ENCODE measurements at regions not wholly inside any gene's neighbourhood (a gene's known extent, or its start where the extent isn't known, plus 50 kb on each side); places are given as distances from the start of the nearest gene placed in this dataset.
A peak's percentile ranks its signal among the peaks of the same experiment; 100 is the strongest.

DNA sequence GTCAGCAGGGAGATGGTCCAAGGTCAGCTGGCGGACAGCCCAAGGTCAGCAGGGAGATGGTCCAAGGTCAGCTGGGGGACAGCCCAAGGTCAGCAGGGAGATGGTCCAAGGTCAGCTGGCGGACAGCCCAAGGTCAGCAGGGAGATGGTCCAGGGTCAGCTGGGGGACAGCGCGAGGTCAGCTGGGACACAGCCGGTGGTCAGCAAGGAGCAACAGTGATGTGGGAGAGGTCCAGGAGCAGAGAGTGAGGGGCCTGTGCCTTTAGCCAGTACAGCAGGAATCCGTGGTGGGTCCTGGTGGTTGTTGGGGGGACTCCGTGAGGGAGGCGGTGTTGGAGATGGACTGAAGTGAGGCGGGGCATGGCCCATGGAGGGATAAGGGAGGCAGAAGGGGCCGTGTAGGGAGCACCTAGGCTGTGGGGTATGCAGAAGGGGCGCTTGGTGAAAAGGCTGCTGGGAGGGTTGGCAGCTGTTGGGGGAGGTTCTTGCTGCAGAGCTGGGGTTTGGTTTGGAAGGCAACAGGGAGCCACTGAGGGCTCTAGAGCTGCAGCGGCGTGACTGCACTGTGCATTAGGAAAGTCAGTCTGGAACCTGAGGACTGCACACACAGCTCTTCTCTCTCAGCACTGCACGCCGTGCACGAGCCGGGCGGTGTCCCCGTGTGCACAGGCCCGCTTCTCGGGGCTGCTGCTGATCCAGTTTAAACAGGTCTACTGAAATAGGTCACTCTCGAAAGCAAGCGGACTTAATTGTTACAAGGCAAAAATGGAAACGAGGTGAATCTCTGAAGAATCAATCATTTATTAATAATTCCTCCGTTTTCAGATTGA is 76.2 kb upstream of the HDAC4 start:
- no peak overlapping the region for H3K9ac ChIP-seq
- H3K36me3 ChIP-seq: no peaks in the 10 kb centered on the region
- H3K27me3 ChIP-seq: no peaks in the 10 kb centered on the region
- no peak overlapping the region for H3K4me2 ChIP-seq
- TF ChIP-seq Cebpa-rat (IDR thresholded peaks at IDR 0.05): no peak
- H4K20me1 ChIP-seq: no peaks in the 10 kb centered on the region
- peaks cover 0 to 22% (median 15%) of the 10 kb centered on the region in 10 experiments; a peak in 12 of 20 replicates for H3K4me1 ChIP-seq
- H3K9me3 ChIP-seq (replicated peaks in 1 of 11): no peaks in the 10 kb centered on the region
- H3K4me3 ChIP-seq: no peak overlapping the region
- H3K27ac ChIP-seq: peak overlapping the region in 2 of 11 experiments; percentile 23 to 52; a peak in 4 of 22 replicates

DNA sequence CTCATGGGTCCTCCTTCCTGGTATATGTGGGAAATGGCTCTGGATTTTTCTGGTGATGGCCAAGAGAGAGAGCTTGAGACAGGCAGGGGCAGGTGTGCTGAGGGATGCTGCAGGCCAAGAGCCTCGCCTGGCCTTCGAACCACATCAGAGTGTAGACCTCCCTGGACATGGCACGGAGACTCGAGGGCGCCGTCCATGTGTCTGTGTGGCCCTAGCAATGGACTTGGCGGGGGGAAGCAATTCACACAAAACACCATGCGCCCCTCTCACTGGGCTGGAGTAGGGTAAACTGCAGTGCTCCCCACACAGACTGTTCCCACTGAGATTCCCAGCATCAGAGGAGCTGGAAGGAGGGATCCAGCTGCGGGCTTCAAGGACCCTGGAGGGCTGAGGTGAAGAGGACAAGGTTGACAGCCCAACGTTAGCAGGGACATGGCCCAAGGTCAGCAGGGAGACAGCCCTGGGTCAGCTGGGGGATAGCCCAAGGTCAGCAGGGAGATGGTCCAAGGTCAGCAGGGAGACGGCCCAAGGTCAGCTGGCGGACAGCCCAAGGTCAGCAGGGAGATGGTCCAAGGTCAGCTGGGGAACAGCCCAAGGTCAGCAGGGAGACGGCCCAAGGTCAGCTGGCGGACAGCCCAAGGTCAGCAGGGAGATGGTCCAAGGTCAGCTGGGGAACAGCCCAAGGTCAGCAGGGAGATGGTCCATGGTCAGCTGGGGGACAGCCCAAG is 75.4 kb upstream of the HDAC4 start:
- no peaks in the 10 kb centered on the region for H3K27me3 ChIP-seq
- TF ChIP-seq Cebpa-rat (IDR thresholded peaks at IDR 0.05): no peak
- no peak overlapping the region for H3K4me3 ChIP-seq
- H4K20me1 ChIP-seq: no peaks in the 10 kb centered on the region
- H3K9ac ChIP-seq: no peak overlapping the region
- no peaks in the 10 kb centered on the region for H3K36me3 ChIP-seq
- H3K27ac ChIP-seq: peak overlapping the region in 3 of 11 experiments; percentile 4 to 52 (median 23); a peak in 4 of 22 replicates
- H3K4me1 ChIP-seq: peaks cover 0 to 22% (median 15%) of the 10 kb centered on the region in 10 experiments; a peak in 12 of 20 replicates
- H3K9me3 ChIP-seq (replicated peaks in 1 of 11): no peaks in the 10 kb centered on the region
- peak overlapping the region in 8 of 11 experiments; percentile 24 to 70 (median 57); a peak in 12 of 22 replicates for H3K4me2 ChIP-seq

DNA sequence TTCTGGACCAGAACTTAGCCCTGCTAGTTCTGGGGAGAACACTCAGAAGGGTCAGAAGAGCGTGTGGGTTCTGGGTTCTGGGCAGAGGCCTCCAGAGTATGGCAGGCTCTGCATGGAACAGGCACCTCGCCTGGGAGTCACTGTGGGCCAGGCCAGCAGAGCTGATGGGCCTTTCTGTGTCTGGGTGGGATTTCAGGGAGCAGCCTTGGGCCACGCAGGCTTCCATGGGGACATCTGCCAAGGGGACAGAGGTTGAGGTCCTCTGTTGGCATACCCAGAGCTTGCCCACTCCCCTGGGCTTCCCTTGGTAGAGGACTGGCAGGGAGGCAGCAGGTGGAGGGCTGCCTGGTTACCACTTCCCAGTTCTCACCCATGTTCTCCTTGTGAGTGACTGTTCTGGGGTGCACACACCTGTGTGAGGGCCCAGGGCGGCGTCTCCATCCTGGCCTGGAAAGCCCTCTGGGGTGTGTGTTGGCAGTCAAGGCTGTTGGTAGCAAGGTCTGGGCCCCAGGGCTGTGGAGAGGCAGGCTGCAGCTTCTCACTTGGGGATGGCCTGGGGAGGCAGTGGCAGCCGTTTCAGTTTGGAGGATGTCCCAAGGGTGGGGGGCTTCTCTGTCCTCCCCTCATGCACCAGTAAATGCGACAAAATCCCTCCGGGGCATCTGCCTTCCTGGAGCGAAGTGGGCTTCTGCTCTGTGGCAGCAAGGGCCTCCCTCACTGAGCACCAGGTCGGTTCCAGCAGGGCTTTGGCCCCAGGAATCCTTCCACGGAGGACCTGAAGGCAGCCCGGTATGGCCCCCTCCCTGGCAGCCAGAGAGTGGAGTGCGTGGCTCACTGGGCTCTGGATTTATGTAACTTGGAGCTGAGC is 74.6 kb upstream of the HDAC4 start:
- TF ChIP-seq Cebpa-rat (IDR thresholded peaks at IDR 0.05): no peak
- peak overlapping the region in 8 of 11 experiments; percentile 24 to 70 (median 57); a peak in 13 of 22 replicates for H3K4me2 ChIP-seq
- H3K27ac ChIP-seq: no peak overlapping the region; a peak in 1 of 22 replicates

DNA sequence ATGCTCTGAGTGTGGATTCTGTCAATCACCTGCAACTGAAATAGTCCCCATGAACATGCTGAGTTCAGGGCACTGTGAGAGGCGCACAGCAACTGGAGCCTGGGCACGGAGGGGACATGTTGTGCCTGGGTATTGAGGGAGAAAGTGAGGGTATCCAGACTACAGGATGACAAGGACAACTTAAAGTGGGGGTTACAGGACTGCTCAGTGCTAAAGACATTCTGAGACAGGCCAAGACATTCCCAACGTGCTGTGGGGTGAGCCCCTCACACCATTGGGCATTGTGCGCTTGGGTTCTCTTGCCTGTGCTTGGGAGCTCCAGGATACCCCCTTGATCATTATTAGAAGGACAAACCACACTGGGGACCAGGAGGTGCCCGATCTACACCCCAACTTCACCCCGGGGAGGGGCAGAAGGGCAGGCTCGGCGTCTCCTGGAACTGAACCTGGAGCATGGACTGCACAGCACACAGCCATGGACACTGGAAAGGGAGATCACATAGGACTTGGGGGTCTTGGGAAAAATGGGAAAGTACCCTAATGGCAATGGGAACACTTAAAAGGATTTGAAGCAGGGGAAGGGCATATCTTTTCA is 72.5 kb upstream of the HDAC4 start:
- no peak overlapping the region for H3K4me2 ChIP-seq
- TF ChIP-seq Cebpa-rat (IDR thresholded peaks at IDR 0.05): no peak
- peaks cover 0 to 24% (median 10%) of the 10 kb centered on the region in 11 experiments; a peak in 9 of 22 replicates for H3K9me3 ChIP-seq (replicated peaks in 1 of 11)
- H4K20me1 ChIP-seq: no peaks in the 10 kb centered on the region
- no peak overlapping the region for H3K4me3 ChIP-seq
- H3K27me3 ChIP-seq: no peaks in the 10 kb centered on the region
- H3K36me3 ChIP-seq: no peaks in the 10 kb centered on the region
- H3K27ac ChIP-seq: no peak overlapping the region
- H3K4me1 ChIP-seq: peaks cover 0 to 12% (median 11%) of the 10 kb centered on the region in 10 experiments; a peak in 11 of 20 replicates
- H3K9ac ChIP-seq: no peak overlapping the region

More for the DNA sequence above, 74.6 kb upstream of the HDAC4 start:
- Histone ChIP-seq H3K9me3 (replicated peaks in 1 of 11) (0 out of 22 replicates have a peak, but pooled peaks cover 0 to 4% (median 0%) of the 10 kb centered on the region in 11 experiments), H3K27me3 (no peaks in the 10 kb centered on the region), H4K20me1 (no peaks in the 10 kb centered on the region), H3K4me1 (peaks cover 0 to 22% (median 15%) of the 10 kb centered on the region in 10 experiments; a peak in 12 of 20 replicates), H3K9ac (no peak overlapping the region), H3K36me3 (no peaks in the 10 kb centered on the region), H3K4me3 (no peak overlapping the region)

DNA sequence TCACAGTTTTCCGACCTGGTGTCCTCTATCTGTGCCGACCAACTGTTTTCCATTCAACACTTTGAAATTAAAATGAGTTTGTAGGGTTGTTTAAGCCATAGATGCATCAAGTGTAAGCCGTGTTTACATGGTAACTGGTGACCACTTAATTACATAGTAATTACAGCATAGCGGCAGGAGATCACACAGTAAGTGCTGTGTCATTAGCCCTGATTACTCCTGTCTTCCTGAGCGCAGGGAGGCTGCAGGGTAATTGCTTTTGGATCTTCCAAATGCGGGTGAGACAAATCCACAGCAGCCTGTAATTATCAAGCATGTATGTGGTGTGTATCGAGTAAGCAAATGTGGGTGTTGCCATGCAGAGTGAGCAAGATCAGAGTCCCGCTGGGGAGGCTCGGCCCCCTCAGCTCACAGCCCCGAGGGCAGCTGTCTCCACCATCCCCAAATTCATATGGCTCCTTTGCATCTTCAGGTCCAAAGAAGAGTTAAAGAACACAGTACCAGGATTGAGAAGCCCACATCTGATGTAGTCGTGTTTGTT is 71.5 kb upstream of the HDAC4 start:
- H3K27me3 ChIP-seq: no peaks in the 10 kb centered on the region
- H3K4me3 ChIP-seq: no peak overlapping the region
- peaks cover 0 to 25% (median 10%) of the 10 kb centered on the region in 11 experiments; a peak in 9 of 22 replicates for H3K9me3 ChIP-seq (replicated peaks in 1 of 11)
- no peak overlapping the region for H3K27ac ChIP-seq
- H3K9ac ChIP-seq: no peak overlapping the region
- no peaks in the 10 kb centered on the region for H4K20me1 ChIP-seq
- no peak overlapping the region for H3K4me2 ChIP-seq
- no peaks in the 10 kb centered on the region for H3K36me3 ChIP-seq
- H3K4me1 ChIP-seq: peaks cover 0 to 12% (median 11%) of the 10 kb centered on the region in 10 experiments; a peak in 15 of 20 replicates
- no peak for TF ChIP-seq Cebpa-rat (IDR thresholded peaks at IDR 0.05)

DNA sequence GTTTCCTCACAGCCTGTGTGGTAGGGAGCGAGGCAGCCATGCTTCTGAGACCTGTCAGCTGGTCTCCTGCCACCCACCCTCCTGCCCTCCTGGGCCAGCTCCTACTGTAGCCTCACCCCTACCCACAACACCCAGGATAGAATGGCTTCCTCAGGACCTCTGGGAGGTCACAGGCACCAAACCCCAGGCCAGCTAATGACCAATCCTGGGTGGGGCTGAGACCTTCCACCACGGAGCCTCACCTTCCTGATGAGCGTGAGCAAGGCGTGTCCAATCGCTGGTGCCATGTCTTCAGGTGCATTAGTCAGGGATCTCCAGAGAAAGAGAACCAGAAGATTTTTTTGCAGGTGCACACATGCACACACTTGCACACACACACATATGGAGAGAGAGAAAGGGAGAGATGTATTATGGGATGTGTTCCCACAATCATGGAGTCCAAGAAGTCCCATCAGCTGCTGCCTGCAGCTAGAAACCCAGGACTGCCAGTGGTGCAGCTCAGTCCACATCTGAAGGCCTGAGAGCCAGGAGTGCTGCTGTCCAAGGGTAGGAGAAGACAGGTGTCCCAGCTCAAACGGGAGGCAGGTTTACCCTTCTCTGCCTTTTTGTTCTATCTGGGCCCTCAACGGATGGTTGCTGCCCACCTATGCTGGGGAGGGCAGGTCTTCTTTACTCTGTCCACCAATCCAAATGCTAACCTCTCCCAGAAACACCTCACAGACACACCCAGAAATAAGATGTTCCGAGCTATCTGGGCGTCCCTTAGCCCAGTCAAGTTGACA is 70.4 kb upstream of the HDAC4 start:
- Histone ChIP-seq H3K27me3 (no peaks in the 10 kb centered on the region), H3K9me3 (replicated peaks in 1 of 11) (peaks cover 0 to 25% (median 10%) of the 10 kb centered on the region in 11 experiments; a peak in 9 of 22 replicates), H4K20me1 (no peaks in the 10 kb centered on the region), H3K4me1 (peaks cover 10 to 23% (median 18%) of the 10 kb centered on the region in 10 experiments), H3K27ac (no peak overlapping the region), H3K4me3 (no peak overlapping the region), H3K9ac (no peak overlapping the region), H3K4me2 (no peak overlapping the region), H3K36me3 (no peaks in the 10 kb centered on the region)
- no peak for TF ChIP-seq Cebpa-rat (IDR thresholded peaks at IDR 0.05)

DNA sequence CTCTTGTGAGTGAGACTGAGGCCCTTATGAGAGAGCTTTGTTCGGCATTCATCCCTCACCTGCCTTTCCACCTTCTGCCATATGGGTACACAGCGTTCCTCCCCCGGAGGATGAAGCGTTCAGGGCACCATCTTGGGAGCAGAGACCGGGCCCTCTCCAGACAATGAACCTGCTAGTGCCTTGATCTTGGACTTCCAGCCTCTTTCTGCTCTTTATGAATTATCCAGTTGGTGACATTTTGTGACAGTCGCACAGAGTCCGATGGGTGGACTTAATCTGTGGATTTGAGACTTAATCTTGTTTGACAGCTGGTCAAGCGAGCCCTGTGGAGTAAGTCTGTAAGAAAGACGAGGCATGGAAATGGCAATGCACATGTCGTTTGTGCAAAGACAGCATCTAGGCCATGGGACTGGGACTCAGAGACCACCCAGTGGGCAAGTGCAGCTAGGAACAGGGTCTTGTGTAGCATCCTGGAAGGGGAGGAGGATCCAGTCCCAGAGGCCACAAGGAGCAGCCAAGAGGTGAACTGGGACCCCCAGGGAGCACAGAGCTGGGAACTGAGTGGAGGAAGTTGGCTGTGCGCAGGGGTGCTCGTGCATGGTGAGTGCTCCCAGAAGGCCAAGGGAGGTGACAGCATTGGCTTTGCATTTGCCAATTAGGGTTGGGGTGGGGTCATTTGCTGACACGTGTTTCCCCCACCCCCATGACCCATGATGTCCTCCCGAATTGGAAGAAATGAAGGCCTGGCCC is 69.5 kb upstream of the HDAC4 start:
- Histone ChIP-seq H3K9ac (no peak overlapping the region), H3K36me3 (no peaks in the 10 kb centered on the region), H3K9me3 (replicated peaks in 1 of 11) (peaks cover 0 to 25% (median 10%) of the 10 kb centered on the region in 11 experiments; a peak in 9 of 22 replicates), H3K4me3 (no peak overlapping the region), H3K27ac (no peak overlapping the region), H3K4me2 (peak overlapping the region in 1 of 11 experiments; percentile 7; a peak in 1 of 22 replicates), H3K27me3 (no peaks in the 10 kb centered on the region), H3K4me1 (peaks cover 19 to 23% (median 20%) of the 10 kb centered on the region in 10 experiments), H4K20me1 (no peaks in the 10 kb centered on the region)
- TF ChIP-seq Cebpa-rat (IDR thresholded peaks at IDR 0.05): no peak
